B cell (primary cell): ENCODE measurements at regions not wholly inside any gene's neighbourhood (a gene's known extent, or its start where the extent isn't known, plus 50 kb on each side); places are given as distances from the start of the nearest gene placed in this dataset.

Experiments
- ATAC-seq: fragments of 200-7000 bp; cut with Tn5 transposase; one replicate; pipeline ENCODE4 v1.10.0; 2021; ENCODE audit warnings: low read depth, mild to moderate bottlenecking, moderate number of reproducible peaks, moderate library complexity
- CTCF ChIA-PET: fragments of 350-600 bp; sonication (Branson Sonifier 250); formaldehyde crosslinking; loops from one replicate; lab custom pipeline; 2021; ENCODE audit warnings: antibody characterized with exemption, inconsistent platforms; lab: Charles Lee
- POLR2A ChIA-PET: fragments of 350-600 bp; sonication (Branson Sonifier 250); formaldehyde crosslinking; loops from one replicate; lab custom pipeline; 2021; ENCODE audit warnings: antibody characterized with exemption; lab: Charles Lee
- DNase-seq: peaks from one replicate; pipeline ENCODE4 v3.0.0; 2013
- H2AFZ ChIP-seq: 2 replicates; pipeline ENCODE4 v1.6.1; 2012; ENCODE audit warnings: mild to moderate bottlenecking, low read depth, low read length; ENCODE audit not compliant: insufficient read depth, poor library complexity, severe bottlenecking
- H3K27ac ChIP-seq, 2 donors: 1 replicate in 1 of 2; 2 replicates in 1 of 2; pipeline ENCODE4 v1.5.1; 2012 to 2013; ENCODE audit warnings: low read length in 2 of 2, mild to moderate bottlenecking in 2 of 2, moderate library complexity in 1 of 2
- H3K27me3 ChIP-seq, 4 experiments: fragments of 200-600 bp in 1 of 4; sonication (generic) in 1 of 4; replicated peaks in 1 of 4; 1 replicate in 2 of 4; 2 replicates in 2 of 4; pipeline versions ENCODE4 v1.6.1 to v1.7.0; 2013 to 2016; ENCODE audit warnings: low read length in 3 of 4, mild to moderate bottlenecking in 2 of 4, mixed read lengths in 1 of 4, moderate library complexity in 1 of 4; ENCODE audit not compliant: insufficient read depth in 4 of 4, control insufficient read depth in 3 of 4; ENCODE audit errors: control extremely low read depth in 1 of 4
- H3K36me3 ChIP-seq, 2 experiments: replicated peaks in 1 of 2; 1 replicate in 1 of 2; 2 replicates in 1 of 2; pipeline versions ENCODE4 v1.6.1 to v1.7.1; 2013; ENCODE audit warnings: low read length in 1 of 2; ENCODE audit not compliant: insufficient read depth in 2 of 2, control insufficient read depth in 1 of 2; ENCODE audit errors: control extremely low read depth in 1 of 2, extremely low read depth in 1 of 2
- H3K4me1 ChIP-seq, 2 donors: fragments of 200-600 bp in 1 of 2; sonication (generic) in 1 of 2; 1 replicate in 1 of 2; 2 replicates in 1 of 2; pipeline versions ENCODE4 v1.5.1 to v1.6.1; 2013 to 2017; ENCODE audit warnings: low read length in 2 of 2; ENCODE audit not compliant: control insufficient read depth in 2 of 2, insufficient read depth in 2 of 2
- H3K4me2 ChIP-seq: replicated peaks from 2 replicates; pipeline ENCODE3; 2012; ENCODE audit warnings: mild to moderate bottlenecking, low read depth, low read length; ENCODE audit not compliant: poor library complexity, severe bottlenecking
- H3K4me3 ChIP-seq, 5 experiments: fragments of 200-600 bp in 1 of 5; sonication (generic) in 1 of 5; 1 replicate in 3 of 5; 2 replicates in 2 of 5; pipeline versions ENCODE4 v1.5.1 to v1.7.0; 2011 to 2016; ENCODE audit warnings: low read length in 4 of 5, mild to moderate bottlenecking in 4 of 5, low read depth in 2 of 5, control low read depth in 1 of 5, moderate library complexity in 1 of 5; ENCODE audit not compliant: insufficient read depth in 1 of 5; ENCODE audit errors: control extremely low read depth in 1 of 5, extremely low read depth in 1 of 5
- H3K79me2 ChIP-seq: fragments of 200-600 bp; sonication (generic); one replicate; pipeline ENCODE4 v1.6.0; 2016; ENCODE audit warnings: low read length; ENCODE audit not compliant: control insufficient read depth, insufficient read depth
- H3K9ac ChIP-seq: fragments of 200-600 bp; sonication (generic); 2 replicates; pipeline ENCODE4 v1.6.1; 2017; ENCODE audit warnings: mild to moderate bottlenecking, low read length, moderate library complexity
- H3K9me3 ChIP-seq, 3 donors: one replicate each; pipeline versions ENCODE4 v1.6.1 to v1.7.1; 2013; ENCODE audit warnings: low read length in 2 of 3; ENCODE audit not compliant: control insufficient read depth in 2 of 3, insufficient read depth in 1 of 3; ENCODE audit errors: control extremely low read depth in 1 of 3
- H4K20me1 ChIP-seq: 2 replicates; pipeline ENCODE4 v1.6.0; 2012; ENCODE audit warnings: mild to moderate bottlenecking, low read length; ENCODE audit not compliant: insufficient read depth, control insufficient read depth, poor library complexity, severe bottlenecking
- H3K27ac Mint-ChIP-seq: one replicate; pipeline ENCODE4 v1.8.0; 2021; ENCODE audit warnings: mixed read lengths
- H3K27me3 Mint-ChIP-seq: one replicate; pipeline ENCODE4 v1.8.0; 2021; ENCODE audit warnings: mixed read lengths
- H3K4me1 Mint-ChIP-seq: one replicate; pipeline ENCODE4 v1.8.0; 2021; ENCODE audit warnings: mixed read lengths
- H3K4me3 Mint-ChIP-seq: one replicate; pipeline ENCODE4 v1.8.0; 2021; ENCODE audit warnings: mixed read lengths
- H3K9me3 Mint-ChIP-seq: one replicate; pipeline ENCODE4 v1.8.0; 2022; ENCODE audit warnings: mixed read lengths; ENCODE audit not compliant: insufficient read depth
- EZH2 ChIP-seq: IDR thresholded peaks from 2 replicates; pipeline ENCODE4 v1.6.1; 2012; ENCODE audit warnings: borderline replicate concordance, low read depth, mild to moderate bottlenecking, moderate library complexity, low read length; ENCODE audit not compliant: insufficient read depth, poor library complexity, severe bottlenecking
- WGBS: methylation state at CpG from one replicate; pipeline ENCODE4 v1.1.5; 2013; ENCODE audit warnings: missing lambda C conversion rate; ENCODE audit not compliant: insufficient coverage; 5-methylcytosine and 5-hydroxymethylcytosine counted together
- intact Hi-C: fragments of 100-400 bp; cut with micrococcal nuclease; formaldehyde crosslinking; loops from one replicate; pipeline ENCODE4 v1.10.0; 2022
- TF ChIP-seq, protein P1 (sequence below): fragments of 200-600 bp; IDR thresholded peaks from one replicate; pipeline ENCODE4 v1.8.0; 2022; ENCODE audit warnings: antibody characterized with exemption, mild to moderate bottlenecking

DNA sequence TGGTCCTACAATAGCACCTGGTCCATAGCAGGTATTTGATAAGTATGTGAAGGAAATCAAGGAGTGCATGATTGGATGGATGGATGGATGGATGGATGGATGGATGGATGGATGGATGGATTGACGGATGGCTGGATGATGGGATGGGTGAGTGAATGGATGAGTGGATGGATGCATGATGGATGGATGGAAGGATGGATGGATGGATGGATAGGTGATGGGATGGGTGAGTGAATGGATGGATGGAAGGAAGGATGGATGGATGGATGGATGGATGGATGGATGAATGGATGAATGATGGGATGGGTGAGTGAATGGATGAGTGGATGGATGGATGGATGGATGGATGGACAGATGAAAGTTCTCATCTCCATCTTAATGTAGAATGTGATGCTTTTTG, 231.0 kb upstream of the PPP2R2D start:
- DNase-seq (no peak), ATAC-seq (no peak)
- Mint-ChIP-seq H3K9me3 (peaks cover 6% of the 10 kb centered on the region), H3K4me3 (no peak overlapping the region), H3K27me3 (no peaks in the 10 kb centered on the region), H3K27ac (no peak overlapping the region), H3K4me1 (no peaks in the 10 kb centered on the region)
- H4K20me1 ChIP-seq: no peaks in the 10 kb centered on the region
- no peak overlapping the region for H3K4me3 ChIP-seq
- WGBS: 78% methylated on average over 1 of the region's 1 CpG
- H3K9ac ChIP-seq: no peak overlapping the region
- no peaks in the 10 kb centered on the region for H3K27me3 ChIP-seq
- H3K4me2 ChIP-seq: no peak overlapping the region
- H3K9me3 ChIP-seq: peaks cover 0 to 41% (median 0%) of the 10 kb centered on the region in 3 donors
- H3K36me3 ChIP-seq: no peaks in the 10 kb centered on the region
- H3K79me2 ChIP-seq: no peaks in the 10 kb centered on the region
- H2AFZ ChIP-seq: no peak overlapping the region
- ChIA-PET CTCF (no interaction called here), POLR2A (no interaction called here)
- intact Hi-C loops: no loop called here
- no peaks in the 10 kb centered on the region for H3K4me1 ChIP-seq
- no peak overlapping the region for H3K27ac ChIP-seq
- TF ChIP-seq, protein P1, sequence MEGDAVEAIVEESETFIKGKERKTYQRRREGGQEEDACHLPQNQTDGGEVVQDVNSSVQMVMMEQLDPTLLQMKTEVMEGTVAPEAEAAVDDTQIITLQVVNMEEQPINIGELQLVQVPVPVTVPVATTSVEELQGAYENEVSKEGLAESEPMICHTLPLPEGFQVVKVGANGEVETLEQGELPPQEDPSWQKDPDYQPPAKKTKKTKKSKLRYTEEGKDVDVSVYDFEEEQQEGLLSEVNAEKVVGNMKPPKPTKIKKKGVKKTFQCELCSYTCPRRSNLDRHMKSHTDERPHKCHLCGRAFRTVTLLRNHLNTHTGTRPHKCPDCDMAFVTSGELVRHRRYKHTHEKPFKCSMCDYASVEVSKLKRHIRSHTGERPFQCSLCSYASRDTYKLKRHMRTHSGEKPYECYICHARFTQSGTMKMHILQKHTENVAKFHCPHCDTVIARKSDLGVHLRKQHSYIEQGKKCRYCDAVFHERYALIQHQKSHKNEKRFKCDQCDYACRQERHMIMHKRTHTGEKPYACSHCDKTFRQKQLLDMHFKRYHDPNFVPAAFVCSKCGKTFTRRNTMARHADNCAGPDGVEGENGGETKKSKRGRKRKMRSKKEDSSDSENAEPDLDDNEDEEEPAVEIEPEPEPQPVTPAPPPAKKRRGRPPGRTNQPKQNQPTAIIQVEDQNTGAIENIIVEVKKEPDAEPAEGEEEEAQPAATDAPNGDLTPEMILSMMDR: no peak
- TF ChIP-seq EZH2: no peak

DNA sequence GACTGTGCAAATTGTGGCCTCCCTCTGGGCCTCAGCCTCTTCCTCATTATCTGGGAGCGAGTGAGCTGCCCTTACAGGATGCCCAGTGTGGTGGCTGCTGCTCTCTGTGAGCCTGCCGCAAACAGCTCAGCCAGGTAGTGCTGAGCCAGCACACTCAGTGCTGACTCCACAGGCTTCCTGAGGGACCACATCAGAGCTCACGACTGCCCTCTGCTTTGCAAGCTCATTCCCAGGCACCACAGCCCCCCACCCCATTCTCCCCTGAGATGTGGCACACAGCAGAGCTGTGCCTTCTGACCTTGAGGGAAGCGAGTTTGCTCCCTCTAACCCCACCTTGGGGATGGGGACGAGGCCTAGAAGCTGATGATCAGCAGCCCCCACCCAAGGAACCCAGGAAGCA, 230.5 kb upstream of the PPP2R2D start:
- no peak overlapping the region for H3K27ac Mint-ChIP-seq
- no peaks in the 10 kb centered on the region for H3K36me3 ChIP-seq
- no peaks in the 10 kb centered on the region for H3K27me3 ChIP-seq
- H3K4me1 ChIP-seq: no peaks in the 10 kb centered on the region
- no peak for DNase-seq
- H3K27me3 Mint-ChIP-seq: no peaks in the 10 kb centered on the region
- no peak overlapping the region for H2AFZ ChIP-seq
- H3K9me3 Mint-ChIP-seq: peaks cover 6% of the 10 kb centered on the region
- H3K9me3 ChIP-seq: peaks cover 0 to 43% (median 0%) of the 10 kb centered on the region in 3 donors
- CTCF ChIA-PET: no interaction called here
- H3K4me2 ChIP-seq: no peak overlapping the region
- TF ChIP-seq, protein P1: no peak
- no peak for TF ChIP-seq EZH2
- POLR2A ChIA-PET: no interaction called here
- no peaks in the 10 kb centered on the region for H3K4me1 Mint-ChIP-seq
- no peak overlapping the region for H3K4me3 Mint-ChIP-seq
- intact Hi-C loops: no loop called here
- ATAC-seq: no peak
- no peaks in the 10 kb centered on the region for H4K20me1 ChIP-seq
- 70% methylated on average over 3 of the region's 5 CpGs for WGBS
- no peak overlapping the region for H3K4me3 ChIP-seq
- no peak overlapping the region for H3K9ac ChIP-seq
- H3K27ac ChIP-seq: no peak overlapping the region
- no peaks in the 10 kb centered on the region for H3K79me2 ChIP-seq
